HL-60 (cell line): ENCODE measurements at regions not wholly inside any gene's neighbourhood (a gene's known extent, or its start where the extent isn't known, plus 50 kb on each side); places are given as distances from the start of the nearest gene placed in this dataset.

Experiments used
- DNase-seq, 2 experiments: peaks; one replicate each; pipeline ENCODE4 v3.0.0-alpha.2; 2010 to 2020; ENCODE audit warnings: low read depth in 1 of 2, low spot score in 1 of 2
- H3K27ac ChIP-seq: fragments of 250-450 bp; sonication (Bioruptor Pico); replicated peaks from 2 replicates; pipeline ENCODE4 v1.5.1; 2020; ENCODE audit warnings: mild to moderate bottlenecking, moderate library complexity
- H3K27me3 ChIP-seq: fragments of 250-450 bp; sonication (Bioruptor Pico); 2 replicates; pipeline ENCODE4 v1.5.1; 2021; ENCODE audit warnings: mild to moderate bottlenecking, moderate library complexity; ENCODE audit not compliant: insufficient read depth, poor library complexity, severe bottlenecking
- H3K4me3 ChIP-seq: replicated peaks from 2 replicates; pipeline ENCODE4 v1.5.1; 2011; ENCODE audit warnings: mild to moderate bottlenecking, control low read depth, low read length; ENCODE audit not compliant: insufficient read depth
- GABPA ChIP-seq: IDR thresholded peaks from 2 replicates; pipeline ENCODE4 v1.6.1; 2012; ENCODE audit warnings: low read depth
- POLR2AphosphoS5 ChIP-seq: IDR thresholded peaks from 2 replicates; pipeline ENCODE4 v1.6.1; 2012; ENCODE audit warnings: low read depth
- SPI1 ChIP-seq: IDR thresholded peaks from 2 replicates; pipeline ENCODE4 v1.6.1; 2012; ENCODE audit warnings: low read depth, mild to moderate bottlenecking, borderline replicate concordance
- TF ChIP-seq, protein P1 (sequence below): IDR thresholded peaks from 2 replicates; pipeline ENCODE4 v1.6.1; 2012; ENCODE audit warnings: low read depth; ENCODE audit not compliant: insufficient replicate concordance
- TF ChIP-seq, protein P2 (sequence below): IDR thresholded peaks from one replicate; pipeline ENCODE4 v1.5.1; 2011; ENCODE audit warnings: low read length, control low read depth, inconsistent platforms; ENCODE audit not compliant: insufficient read depth

DNA sequence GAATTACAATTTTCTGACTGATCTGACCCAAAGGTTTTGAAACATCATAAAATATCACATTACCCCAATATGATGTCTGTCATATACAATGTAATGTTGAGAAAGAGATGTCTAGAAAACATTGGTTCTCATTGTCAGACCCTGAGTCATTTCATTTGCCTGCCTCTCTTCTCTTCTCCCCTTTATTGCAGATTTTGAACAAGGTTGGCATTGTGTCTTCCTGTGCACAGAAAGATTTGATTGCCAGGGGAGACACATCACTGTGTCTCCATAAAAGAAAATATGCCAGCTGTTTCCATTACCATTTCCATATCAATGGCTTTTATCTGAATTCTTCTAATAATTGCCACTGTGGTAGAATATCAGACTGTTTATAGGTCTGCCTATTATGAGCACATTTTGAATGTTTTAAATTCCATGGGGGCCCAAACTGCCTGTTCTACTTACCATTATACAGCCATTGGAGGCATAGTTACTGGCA is 65.6 kb downstream of the IFI44 start:
- TF ChIP-seq GABPA, result no peak
- TF ChIP-seq, protein P1, sequence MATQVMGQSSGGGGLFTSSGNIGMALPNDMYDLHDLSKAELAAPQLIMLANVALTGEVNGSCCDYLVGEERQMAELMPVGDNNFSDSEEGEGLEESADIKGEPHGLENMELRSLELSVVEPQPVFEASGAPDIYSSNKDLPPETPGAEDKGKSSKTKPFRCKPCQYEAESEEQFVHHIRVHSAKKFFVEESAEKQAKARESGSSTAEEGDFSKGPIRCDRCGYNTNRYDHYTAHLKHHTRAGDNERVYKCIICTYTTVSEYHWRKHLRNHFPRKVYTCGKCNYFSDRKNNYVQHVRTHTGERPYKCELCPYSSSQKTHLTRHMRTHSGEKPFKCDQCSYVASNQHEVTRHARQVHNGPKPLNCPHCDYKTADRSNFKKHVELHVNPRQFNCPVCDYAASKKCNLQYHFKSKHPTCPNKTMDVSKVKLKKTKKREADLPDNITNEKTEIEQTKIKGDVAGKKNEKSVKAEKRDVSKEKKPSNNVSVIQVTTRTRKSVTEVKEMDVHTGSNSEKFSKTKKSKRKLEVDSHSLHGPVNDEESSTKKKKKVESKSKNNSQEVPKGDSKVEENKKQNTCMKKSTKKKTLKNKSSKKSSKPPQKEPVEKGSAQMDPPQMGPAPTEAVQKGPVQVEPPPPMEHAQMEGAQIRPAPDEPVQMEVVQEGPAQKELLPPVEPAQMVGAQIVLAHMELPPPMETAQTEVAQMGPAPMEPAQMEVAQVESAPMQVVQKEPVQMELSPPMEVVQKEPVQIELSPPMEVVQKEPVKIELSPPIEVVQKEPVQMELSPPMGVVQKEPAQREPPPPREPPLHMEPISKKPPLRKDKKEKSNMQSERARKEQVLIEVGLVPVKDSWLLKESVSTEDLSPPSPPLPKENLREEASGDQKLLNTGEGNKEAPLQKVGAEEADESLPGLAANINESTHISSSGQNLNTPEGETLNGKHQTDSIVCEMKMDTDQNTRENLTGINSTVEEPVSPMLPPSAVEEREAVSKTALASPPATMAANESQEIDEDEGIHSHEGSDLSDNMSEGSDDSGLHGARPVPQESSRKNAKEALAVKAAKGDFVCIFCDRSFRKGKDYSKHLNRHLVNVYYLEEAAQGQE, result no peak
- TF ChIP-seq POLR2AphosphoS5, result no peak
- TF ChIP-seq, protein P2, sequence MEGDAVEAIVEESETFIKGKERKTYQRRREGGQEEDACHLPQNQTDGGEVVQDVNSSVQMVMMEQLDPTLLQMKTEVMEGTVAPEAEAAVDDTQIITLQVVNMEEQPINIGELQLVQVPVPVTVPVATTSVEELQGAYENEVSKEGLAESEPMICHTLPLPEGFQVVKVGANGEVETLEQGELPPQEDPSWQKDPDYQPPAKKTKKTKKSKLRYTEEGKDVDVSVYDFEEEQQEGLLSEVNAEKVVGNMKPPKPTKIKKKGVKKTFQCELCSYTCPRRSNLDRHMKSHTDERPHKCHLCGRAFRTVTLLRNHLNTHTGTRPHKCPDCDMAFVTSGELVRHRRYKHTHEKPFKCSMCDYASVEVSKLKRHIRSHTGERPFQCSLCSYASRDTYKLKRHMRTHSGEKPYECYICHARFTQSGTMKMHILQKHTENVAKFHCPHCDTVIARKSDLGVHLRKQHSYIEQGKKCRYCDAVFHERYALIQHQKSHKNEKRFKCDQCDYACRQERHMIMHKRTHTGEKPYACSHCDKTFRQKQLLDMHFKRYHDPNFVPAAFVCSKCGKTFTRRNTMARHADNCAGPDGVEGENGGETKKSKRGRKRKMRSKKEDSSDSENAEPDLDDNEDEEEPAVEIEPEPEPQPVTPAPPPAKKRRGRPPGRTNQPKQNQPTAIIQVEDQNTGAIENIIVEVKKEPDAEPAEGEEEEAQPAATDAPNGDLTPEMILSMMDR, result no peak
- no peak for TF ChIP-seq SPI1
- Histone ChIP-seq H3K27me3 (no peaks in the 10 kb centered on the region), H3K4me3 (no peak overlapping the region), H3K27ac (no peak overlapping the region)
- no peak for DNase-seq

DNA sequence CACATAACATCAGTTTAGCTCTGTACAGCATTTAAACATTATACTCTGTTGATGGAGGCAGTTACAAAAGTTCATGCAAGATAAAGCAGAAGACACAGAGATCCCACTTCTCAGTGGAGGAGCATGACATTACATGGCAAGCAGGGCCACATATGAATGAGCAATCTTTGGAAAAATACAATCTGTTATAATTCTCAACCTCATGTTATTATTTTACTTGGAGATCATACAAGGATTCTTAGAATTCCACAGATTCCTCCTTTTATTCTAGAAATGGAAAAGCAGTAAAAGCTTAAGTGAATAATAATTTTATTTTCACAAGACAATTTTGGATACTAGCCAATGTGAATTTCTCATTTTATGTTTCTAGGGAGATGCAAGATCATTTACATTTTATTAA is 66.6 kb downstream of the IFI44 start:
- no peak for TF ChIP-seq SPI1
- no peak overlapping the region for H3K27ac ChIP-seq
- H3K27me3 ChIP-seq, result no peaks in the 10 kb centered on the region
- DNase-seq, result no peak
- no peak overlapping the region for H3K4me3 ChIP-seq

- H3K27me3 ChIP-seq, result no peaks in the 10 kb centered on the region
- no peak for DNase-seq
- TF ChIP-seq, protein P1, result no peak
- TF ChIP-seq SPI1 (no peak), GABPA (no peak), POLR2AphosphoS5 (no peak)
- TF ChIP-seq, protein P2, result no peak
- H3K4me3 ChIP-seq, result no peak overlapping the region
- no peak overlapping the region for H3K27ac ChIP-seq
These were observed 68.9 kb downstream of the IFI44 start for GRCh38 chr1:78718566-78718965.

DNA sequence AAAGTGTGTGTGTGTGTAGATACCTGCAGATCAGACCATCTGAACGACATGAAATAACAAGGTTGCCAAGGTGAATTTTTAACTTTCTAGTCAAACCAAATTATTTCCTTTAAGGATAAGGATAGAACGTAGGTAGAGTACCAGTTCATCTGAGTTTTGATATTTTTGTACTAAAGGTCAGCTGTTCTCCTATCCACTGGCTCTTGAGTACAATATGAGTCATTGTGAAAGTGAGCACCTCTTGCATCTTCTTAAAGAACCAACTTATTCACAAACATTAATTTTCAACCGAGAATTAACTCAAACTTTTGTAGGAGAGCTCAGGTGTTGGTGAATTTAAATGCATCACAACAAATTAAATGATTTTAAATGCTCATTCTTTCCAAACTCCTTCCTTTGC is 71.5 kb downstream of the IFI44 start:
- Histone ChIP-seq H3K27me3 (no peaks in the 10 kb centered on the region), H3K27ac (no peak overlapping the region), H3K4me3 (no peak overlapping the region)
- no peak for DNase-seq
- TF ChIP-seq POLR2AphosphoS5 (no peak), SPI1 (no peak), GABPA (no peak)
- TF ChIP-seq, protein P2, result no peak
- TF ChIP-seq, protein P1, result no peak
